Loucy (cell line): ENCODE measurements at regions not wholly inside any gene's neighbourhood (a gene's known extent, or its start where the extent isn't known, plus 50 kb on each side); places are given as distances from the start of the nearest gene placed in this dataset.
A peak's percentile ranks its signal among the peaks of the same experiment; 100 is the strongest.

ENCODE experiments used
- H2AFZ ChIP-seq: fragments of 200-600 bp; sonication (generic); 2 replicates; pipeline ENCODE4 v1.6.0; 2016; ENCODE audit warnings: antibody characterized with exemption, mild to moderate bottlenecking, low read length, moderate library complexity
- H3F3A ChIP-seq: fragments of 200-600 bp; 2 replicates; pipeline ENCODE4 v1.6.0; 2016; ENCODE audit warnings: antibody characterized with exemption, low read depth, mild to moderate bottlenecking
- H3K27me3 ChIP-seq: fragments of 200-600 bp; sonication (generic); 2 replicates; pipeline ENCODE4 v1.6.1; 2014; ENCODE audit warnings: low read length, mild to moderate bottlenecking; ENCODE audit not compliant: insufficient read depth, poor library complexity, severe bottlenecking
- H3K36me3 ChIP-seq: fragments of 200-600 bp; sonication (generic); 2 replicates; pipeline ENCODE4 v1.6.1; 2016; ENCODE audit warnings: low read length; ENCODE audit not compliant: insufficient read depth
- H3K4me1 ChIP-seq: fragments of 200-600 bp; sonication (generic); 2 replicates; pipeline ENCODE4 v1.5.1; 2014; ENCODE audit warnings: low read length, mild to moderate bottlenecking; ENCODE audit not compliant: insufficient read depth, poor library complexity, severe bottlenecking
- H3K4me2 ChIP-seq: fragments of 200-600 bp; sonication (generic); 2 replicates; pipeline ENCODE4 v1.6.0; 2014; ENCODE audit warnings: antibody characterized with exemption, low read length, low read depth, mild to moderate bottlenecking; ENCODE audit not compliant: poor library complexity, severe bottlenecking
- H3K4me3 ChIP-seq: fragments of 200-600 bp; sonication (generic); 2 replicates; pipeline ENCODE4 v1.5.1; 2014; ENCODE audit warnings: low read length, mild to moderate bottlenecking, mixed read lengths; ENCODE audit not compliant: poor library complexity, severe bottlenecking
- H3K79me2 ChIP-seq: fragments of 200-600 bp; sonication (generic); 2 replicates; pipeline ENCODE4 v1.6.1; 2014; ENCODE audit warnings: low read length; ENCODE audit not compliant: insufficient read depth
- H3K9ac ChIP-seq: fragments of 200-600 bp; sonication (generic); 2 replicates; pipeline ENCODE4 v1.6.0; 2014; ENCODE audit warnings: mild to moderate bottlenecking, low read depth, low read length, moderate library complexity; ENCODE audit not compliant: poor library complexity, severe bottlenecking
- H3K9me2 ChIP-seq: fragments of 200-600 bp; sonication (generic); replicated peaks from 2 replicates; pipeline ENCODE4 v1.6.1; 2016; ENCODE audit warnings: low read depth, low read length, mixed read lengths
- H3K9me3 ChIP-seq: fragments of 200-600 bp; sonication (generic); 2 replicates; pipeline ENCODE4 v1.6.1; 2014; ENCODE audit warnings: mild to moderate bottlenecking, antibody characterized with exemption, low read length, low read depth; ENCODE audit not compliant: insufficient read depth
- H4K20me1 ChIP-seq: fragments of 200-600 bp; sonication (generic); 2 replicates; pipeline ENCODE4 v1.6.0; 2014; ENCODE audit warnings: antibody characterized with exemption, low read length, mild to moderate bottlenecking; ENCODE audit not compliant: insufficient read depth, poor library complexity, severe bottlenecking
- CTCF ChIP-seq: fragments of 200-600 bp; sonication (generic); conservative IDR thresholded peaks from 2 replicates; pipeline ENCODE4 v1.5.1; 2014; ENCODE audit warnings: mild to moderate bottlenecking, antibody characterized with exemption, low read length
- EZH2phosphoT487 ChIP-seq: fragments of 200-600 bp; IDR thresholded peaks from 2 replicates; pipeline ENCODE4 v1.6.1; 2018; ENCODE audit warnings: antibody characterized with exemption, mild to moderate bottlenecking, moderate library complexity, borderline replicate concordance

- H3K79me2 ChIP-seq = no peaks in the 10 kb centered on the region
- TF ChIP-seq EZH2phosphoT487 (no peak), CTCF (no peak)
- no peak overlapping the region for H3K4me3 ChIP-seq
- no peaks in the 10 kb centered on the region for H3K27me3 ChIP-seq
- H2AFZ ChIP-seq = no peak overlapping the region
- H3K4me1 ChIP-seq = no peaks in the 10 kb centered on the region
- H3K9me2 ChIP-seq = no peaks in the 10 kb centered on the region
- no peaks in the 10 kb centered on the region for H3K9me3 ChIP-seq
- H3K4me2 ChIP-seq = no peak overlapping the region
- H3F3A ChIP-seq = no peaks in the 10 kb centered on the region
- no peak overlapping the region for H3K9ac ChIP-seq
- H3K36me3 ChIP-seq = no peaks in the 10 kb centered on the region
- H4K20me1 ChIP-seq = no peaks in the 10 kb centered on the region
These were observed 120.3 kb upstream of the PLEKHG7 start for GRCh38 chr12:92582475-92582874.

- Histone ChIP-seq H3K9me3 (no peaks in the 10 kb centered on the region), H3K4me2 (no peak overlapping the region)
- TF ChIP-seq EZH2phosphoT487 (no peak), CTCF (no peak)
These were observed 121.2 kb upstream of the PLEKHG7 start for GRCh38 chr12:92581604-92582003.

GRCh38 chr12:92574911-92575570, 127.7 kb upstream of the PLEKHG7 start:
- Histone ChIP-seq H3K79me2 (no peaks in the 10 kb centered on the region), H2AFZ (0 out of 2 replicates have a peak overlapping the region, but pooled peaks have one; percentile 17), H3K4me2 (no peak overlapping the region), H3K4me3 (no peak overlapping the region), H3K4me1 (no peaks in the 10 kb centered on the region), H3K36me3 (no peaks in the 10 kb centered on the region), H3K9me2 (no peaks in the 10 kb centered on the region), H3K9ac (no peak overlapping the region), H3F3A (no peaks in the 10 kb centered on the region), H4K20me1 (no peaks in the 10 kb centered on the region), H3K9me3 (no peaks in the 10 kb centered on the region), H3K27me3 (no peaks in the 10 kb centered on the region)
- TF ChIP-seq EZH2phosphoT487 (no peak), CTCF (no peak)

More at GRCh38 chr12:92581604-92582003, 121.2 kb upstream of the PLEKHG7 start:
- Histone ChIP-seq H3K9ac (no peak overlapping the region), H3F3A (no peaks in the 10 kb centered on the region), H3K4me3 (no peak overlapping the region), H3K27me3 (no peaks in the 10 kb centered on the region), H3K79me2 (no peaks in the 10 kb centered on the region), H3K36me3 (no peaks in the 10 kb centered on the region), H3K4me1 (no peaks in the 10 kb centered on the region), H2AFZ (no peak overlapping the region), H4K20me1 (no peaks in the 10 kb centered on the region), H3K9me2 (no peaks in the 10 kb centered on the region)
